ENCODE measurements at regions not wholly inside any gene's neighbourhood (a gene's known extent, or its start where the extent isn't known, plus 50 kb on each side); places are given as distances from the start of the nearest gene placed in this dataset.

GRCh38 chr5:173793648-173794548, 94.3 kb upstream of the CPEB4 start:
- DNase-seq (ENCODE audit: low read depth in 4 of 4, low spot score in 3 of 4), result no peak

GRCh38 chr5:173794901-173795416, 93.2 kb upstream of the CPEB4 start:
- DNase-seq (ENCODE audit: low read depth in 4 of 4, low spot score in 3 of 4), result no peak

- DNase-seq (ENCODE audit: low read depth in 4 of 4, low spot score in 3 of 4), result no peak
These were observed 92.5 kb upstream of the CPEB4 start for GRCh38 chr5:173795601-173796000.

GRCh38 chr5:173796721-173797495, 91.2 kb upstream of the CPEB4 start:
- DNase-seq (ENCODE audit: low read depth in 4 of 4, low spot score in 3 of 4), result no peak

- no peak for DNase-seq (ENCODE audit: low read depth in 4 of 4, low spot score in 3 of 4)
These were observed 89.9 kb upstream of the CPEB4 start for GRCh38 chr5:173798127-173798810.

GRCh38 chr5:173800340-173800739, 87.8 kb upstream of the CPEB4 start:
- no peak for DNase-seq (ENCODE audit: low read depth in 4 of 4, low spot score in 3 of 4)

GRCh38 chr5:173801006-173801405, 87.1 kb upstream of the CPEB4 start:
- DNase-seq (ENCODE audit: low read depth in 4 of 4, low spot score in 3 of 4), result no peak

- DNase-seq (ENCODE audit: low read depth in 4 of 4, low spot score in 3 of 4), result no peak
These were observed 85.4 kb upstream of the CPEB4 start for GRCh38 chr5:173802670-173803165.

- DNase-seq (ENCODE audit: low read depth in 4 of 4, low spot score in 3 of 4), result no peak
These were observed 83.6 kb upstream of the CPEB4 start for GRCh38 chr5:173804579-173804978.

- no peak for DNase-seq (ENCODE audit: low read depth in 4 of 4, low spot score in 3 of 4)
These were observed 81.7 kb upstream of the CPEB4 start for GRCh38 chr5:173806270-173807035.

GRCh38 chr5:173807181-173807655, 80.9 kb upstream of the CPEB4 start:
- DNase-seq (ENCODE audit: low read depth in 4 of 4, low spot score in 3 of 4), result no peak

GRCh38 chr5:173808079-173808808, 79.9 kb upstream of the CPEB4 start:
- no peak for DNase-seq (ENCODE audit: low read depth in 4 of 4, low spot score in 3 of 4)

GRCh38 chr5:173809014-173809413, 79.1 kb upstream of the CPEB4 start:
- DNase-seq (ENCODE audit: low read depth in 4 of 4, low spot score in 3 of 4), result no peak

- no peak for DNase-seq (ENCODE audit: low read depth in 4 of 4, low spot score in 3 of 4)
These were observed 75.2 kb upstream of the CPEB4 start for GRCh38 chr5:173812811-173813550.

- DNase-seq (ENCODE audit: low read depth in 4 of 4, low spot score in 3 of 4), result no peak
These were observed 74.1 kb upstream of the CPEB4 start for GRCh38 chr5:173814053-173814452.

- no peak for DNase-seq (ENCODE audit: low read depth in 4 of 4, low spot score in 3 of 4)
These were observed 72.6 kb upstream of the CPEB4 start for GRCh38 chr5:173815571-173815970.

- no peak for DNase-seq (ENCODE audit: low read depth in 4 of 4, low spot score in 3 of 4)
These were observed 71.4 kb upstream of the CPEB4 start for GRCh38 chr5:173816728-173817127.

GRCh38 chr5:173817561-173817960, 70.6 kb upstream of the CPEB4 start:
- DNase-seq (ENCODE audit: low read depth in 4 of 4, low spot score in 3 of 4), result no peak

- DNase-seq (ENCODE audit: low read depth in 4 of 4, low spot score in 3 of 4), result no peak
These were observed 68.6 kb upstream of the CPEB4 start for GRCh38 chr5:173819521-173819920.
